ENCODE measurements at regions not wholly inside any gene's neighbourhood (a gene's known extent, or its start where the extent isn't known, plus 50 kb on each side); places are given as distances from the start of the nearest gene placed in this dataset.

DNA sequence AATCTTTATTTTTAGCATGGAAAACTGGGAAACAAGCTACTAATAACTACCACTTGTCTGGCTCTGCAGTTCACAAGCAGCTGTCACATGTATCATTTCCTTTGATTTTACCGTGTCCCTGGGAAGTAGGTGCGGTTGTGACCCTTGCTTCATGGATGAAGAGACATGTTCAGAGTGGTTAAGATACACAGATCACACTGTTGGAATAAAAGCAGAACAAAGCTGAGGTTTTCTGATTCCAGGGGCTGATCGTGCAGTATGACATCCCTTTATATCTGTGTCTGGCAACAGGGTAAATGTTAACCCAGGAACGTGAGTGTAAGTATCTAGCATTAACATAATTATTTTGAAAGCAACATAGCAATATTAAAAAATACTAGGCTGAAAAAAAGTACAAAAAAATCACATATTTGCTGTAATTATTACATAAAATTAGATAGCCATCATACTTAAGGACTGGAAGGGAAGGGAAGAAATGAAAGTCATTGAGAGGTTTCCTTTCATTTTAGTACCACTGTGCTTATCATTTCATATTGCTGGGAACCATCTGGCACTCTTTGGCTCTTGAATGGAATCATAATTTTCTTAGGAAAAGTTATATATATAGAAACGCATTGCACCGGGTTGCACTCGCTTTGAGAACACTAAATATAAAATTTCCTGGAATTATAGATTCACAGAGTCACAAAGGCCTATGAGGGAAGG is 62.8 kb upstream of the PAXBP1 start:
- TF ChIP-seq POLR2A (IDR thresholded peaks at IDR 0.05) (no peak), CTCF (IDR thresholded peaks at IDR 0.05) (no peak)

Data from right lobe of liver (tissue), 4 donors.